ENCODE measurements at regions not wholly inside any gene's neighbourhood (a gene's known extent, or its start where the extent isn't known, plus 50 kb on each side); places are given as distances from the start of the nearest gene placed in this dataset.

DNA sequence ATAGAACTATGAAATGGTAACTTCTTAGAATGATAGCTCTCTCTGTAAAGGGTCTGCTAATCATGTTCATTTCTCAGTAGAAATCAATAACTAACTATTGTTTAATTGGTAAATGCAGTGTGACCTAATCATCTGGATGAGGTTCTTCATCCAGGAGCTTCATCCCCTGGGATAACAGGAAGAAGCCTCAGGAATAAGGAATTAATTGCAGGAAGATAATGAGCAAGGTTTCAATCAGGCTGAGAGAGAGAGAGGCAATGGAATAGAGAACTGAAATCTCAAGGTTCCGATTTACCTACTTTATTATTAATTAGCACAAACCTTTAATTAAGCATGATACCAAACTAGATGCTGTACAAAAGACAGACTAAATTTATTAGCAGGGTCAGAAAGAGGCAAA is 499.7 kb downstream of the MAT2B start:
- H2AFZ ChIP-seq (ENCODE audit: insufficient read depth, low read depth, low read length, poor library complexity, severe bottlenecking) = no peak overlapping the region
- ChIA-PET CTCF (interaction anchor here (0.8 to 2.7 kb wide), 2 partner anchors 9 to 12 kb away, joined by 4 to 12 read pairs; no protein-coding TSS in a partner anchor), POLR2A (no interaction called here)
- no peak overlapping the region for H3K4me2 ChIP-seq (replicated peaks; ENCODE audit: low read depth, low read length, poor library complexity, severe bottlenecking)
- intact Hi-C loops (cut with micrococcal nuclease) = no loop called here
- no peaks in the 10 kb centered on the region for H4K20me1 ChIP-seq (ENCODE audit: control insufficient read depth, insufficient read depth, low read length, poor library complexity, severe bottlenecking)
- H3K27me3 Mint-ChIP-seq = no peaks in the 10 kb centered on the region
- no peaks in the 10 kb centered on the region for H3K27me3 ChIP-seq (replicated peaks in 1 of 4; ENCODE audit: control extremely low read depth in 1 of 4, control insufficient read depth in 3 of 4, insufficient read depth in 4 of 4, low read length in 3 of 4)
- H3K4me3 Mint-ChIP-seq = no peak overlapping the region
- no peaks in the 10 kb centered on the region for H3K9me3 ChIP-seq (ENCODE audit: control extremely low read depth in 1 of 3, control insufficient read depth in 2 of 3, insufficient read depth in 1 of 3, low read length in 2 of 3)
- H3K4me3 ChIP-seq (ENCODE audit: control extremely low read depth in 1 of 5, extremely low read depth in 1 of 5, insufficient read depth in 1 of 5, low read depth in 2 of 5, low read length in 4 of 5) = no peak overlapping the region
- ATAC-seq (ENCODE audit: low read depth) (no peak), DNase-seq (no peak)
- WGBS (ENCODE audit: insufficient coverage) = no CpG with 5 or more reads among the region's 1 CpG
- no peak overlapping the region for H3K27ac Mint-ChIP-seq
- H3K4me1 Mint-ChIP-seq = peaks cover 3% of the 10 kb centered on the region
- TF ChIP-seq, protein P1, sequence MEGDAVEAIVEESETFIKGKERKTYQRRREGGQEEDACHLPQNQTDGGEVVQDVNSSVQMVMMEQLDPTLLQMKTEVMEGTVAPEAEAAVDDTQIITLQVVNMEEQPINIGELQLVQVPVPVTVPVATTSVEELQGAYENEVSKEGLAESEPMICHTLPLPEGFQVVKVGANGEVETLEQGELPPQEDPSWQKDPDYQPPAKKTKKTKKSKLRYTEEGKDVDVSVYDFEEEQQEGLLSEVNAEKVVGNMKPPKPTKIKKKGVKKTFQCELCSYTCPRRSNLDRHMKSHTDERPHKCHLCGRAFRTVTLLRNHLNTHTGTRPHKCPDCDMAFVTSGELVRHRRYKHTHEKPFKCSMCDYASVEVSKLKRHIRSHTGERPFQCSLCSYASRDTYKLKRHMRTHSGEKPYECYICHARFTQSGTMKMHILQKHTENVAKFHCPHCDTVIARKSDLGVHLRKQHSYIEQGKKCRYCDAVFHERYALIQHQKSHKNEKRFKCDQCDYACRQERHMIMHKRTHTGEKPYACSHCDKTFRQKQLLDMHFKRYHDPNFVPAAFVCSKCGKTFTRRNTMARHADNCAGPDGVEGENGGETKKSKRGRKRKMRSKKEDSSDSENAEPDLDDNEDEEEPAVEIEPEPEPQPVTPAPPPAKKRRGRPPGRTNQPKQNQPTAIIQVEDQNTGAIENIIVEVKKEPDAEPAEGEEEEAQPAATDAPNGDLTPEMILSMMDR (IDR thresholded peaks at IDR 0.05) = no peak
- TF ChIP-seq EZH2 (IDR thresholded peaks at IDR 0.05; ENCODE audit: borderline replicate concordance, insufficient read depth, low read depth, low read length, poor library complexity, severe bottlenecking) = no peak
- no peak overlapping the region for H3K9ac ChIP-seq (ENCODE audit: low read length)
- no peaks in the 10 kb centered on the region for H3K4me1 ChIP-seq (ENCODE audit: control insufficient read depth in 2 of 2, insufficient read depth in 2 of 2, low read length in 2 of 2)
- no peak overlapping the region for H3K27ac ChIP-seq (ENCODE audit: low read length in 2 of 2)
- H3K36me3 ChIP-seq (replicated peaks in 1 of 2; ENCODE audit: control extremely low read depth in 1 of 2, control insufficient read depth in 1 of 2, extremely low read depth in 1 of 2, insufficient read depth in 2 of 2, low read length in 1 of 2) = no peaks in the 10 kb centered on the region
- H3K9me3 Mint-ChIP-seq (ENCODE audit: insufficient read depth) = no peaks in the 10 kb centered on the region
- H3K79me2 ChIP-seq (ENCODE audit: control insufficient read depth, insufficient read depth, low read length) = no peaks in the 10 kb centered on the region

DNA sequence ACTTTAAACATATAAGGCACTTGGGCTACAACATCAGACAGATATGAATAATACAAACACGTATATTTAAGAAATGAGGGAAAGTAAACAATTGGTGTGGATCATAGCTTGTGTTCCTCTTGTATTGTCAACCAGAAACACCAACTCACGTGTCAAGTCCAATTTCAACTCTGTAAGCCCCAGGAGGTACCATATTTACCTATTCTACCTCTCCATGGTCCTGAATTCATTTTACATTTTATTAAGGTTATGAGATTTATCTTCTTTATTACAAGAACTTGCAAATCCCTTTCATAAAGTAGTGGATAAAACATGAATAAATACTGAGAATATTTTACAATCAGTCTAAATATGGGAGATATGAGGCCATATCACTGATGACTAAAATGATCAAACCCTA is 501.6 kb downstream of the MAT2B start:
- H4K20me1 ChIP-seq (ENCODE audit: control insufficient read depth, insufficient read depth, low read length, poor library complexity, severe bottlenecking) = no peaks in the 10 kb centered on the region
- H3K4me1 Mint-ChIP-seq = peaks cover 2% of the 10 kb centered on the region
- ChIA-PET CTCF (no interaction called here), POLR2A (no interaction called here)
- no peak overlapping the region for H2AFZ ChIP-seq (ENCODE audit: insufficient read depth, low read depth, low read length, poor library complexity, severe bottlenecking)
- no peaks in the 10 kb centered on the region for H3K27me3 ChIP-seq (replicated peaks in 1 of 4; ENCODE audit: control extremely low read depth in 1 of 4, control insufficient read depth in 3 of 4, insufficient read depth in 4 of 4, low read length in 3 of 4)
- H3K4me2 ChIP-seq (replicated peaks; ENCODE audit: low read depth, low read length, poor library complexity, severe bottlenecking) = no peak overlapping the region
- H3K4me3 Mint-ChIP-seq = no peak overlapping the region
- TF ChIP-seq EZH2 (IDR thresholded peaks at IDR 0.05; ENCODE audit: borderline replicate concordance, insufficient read depth, low read depth, low read length, poor library complexity, severe bottlenecking) = no peak
- TF ChIP-seq, protein P1 (IDR thresholded peaks at IDR 0.05) = no peak
- H3K27ac Mint-ChIP-seq = no peak overlapping the region
- no peak for ATAC-seq (ENCODE audit: low read depth)
- H3K9me3 ChIP-seq (ENCODE audit: control extremely low read depth in 1 of 3, control insufficient read depth in 2 of 3, insufficient read depth in 1 of 3, low read length in 2 of 3) = no peaks in the 10 kb centered on the region
- H3K4me3 ChIP-seq (ENCODE audit: control extremely low read depth in 1 of 5, extremely low read depth in 1 of 5, insufficient read depth in 1 of 5, low read depth in 2 of 5, low read length in 4 of 5) = no peak overlapping the region
- no peaks in the 10 kb centered on the region for H3K27me3 Mint-ChIP-seq
- no peaks in the 10 kb centered on the region for H3K9me3 Mint-ChIP-seq (ENCODE audit: insufficient read depth)
- intact Hi-C loops (cut with micrococcal nuclease) = no loop called here
- DNase-seq = no peak
- no peak overlapping the region for H3K27ac ChIP-seq (ENCODE audit: low read length in 2 of 2)
- no CpG with 5 or more reads among the region's 2 CpGs for WGBS (ENCODE audit: insufficient coverage)
- H3K9ac ChIP-seq (ENCODE audit: low read length) = no peak overlapping the region
- H3K79me2 ChIP-seq (ENCODE audit: control insufficient read depth, insufficient read depth, low read length) = no peaks in the 10 kb centered on the region
- no peaks in the 10 kb centered on the region for H3K36me3 ChIP-seq (replicated peaks in 1 of 2; ENCODE audit: control extremely low read depth in 1 of 2, control insufficient read depth in 1 of 2, extremely low read depth in 1 of 2, insufficient read depth in 2 of 2, low read length in 1 of 2)
- no peaks in the 10 kb centered on the region for H3K4me1 ChIP-seq (ENCODE audit: control insufficient read depth in 2 of 2, insufficient read depth in 2 of 2, low read length in 2 of 2)
